ENCODE measurements at regions not wholly inside any gene's neighbourhood (a gene's known extent, or its start where the extent isn't known, plus 50 kb on each side); places are given as distances from the start of the nearest gene placed in this dataset.

GRCh38 chr12:32015036-32015435, 55.8 kb downstream of the RESF1 start:
- TF ChIP-seq EGR1 (IDR thresholded peaks at IDR 0.05; ENCODE audit: low read depth) (no peak), ZFX (IDR thresholded peaks at IDR 0.05) (no peak), CTCF (IDR thresholded peaks at IDR 0.05 in 2 of 3, conservative IDR thresholded peaks at IDR 0.05 in 1 of 3; ENCODE audit: borderline replicate concordance in 1 of 3, insufficient read depth in 1 of 3, low read depth in 2 of 3, low read length in 2 of 3) (no peak), EZH2 (IDR thresholded peaks at IDR 0.05) (no peak), POLR2A (IDR thresholded peaks at IDR 0.05; ENCODE audit: borderline replicate concordance, extremely low read depth, insufficient read depth, insufficient read length) (no peak), ZNF274 (IDR thresholded peaks at IDR 0.05; ENCODE audit: low read depth, low read length) (no peak), EZH2phosphoT487 (IDR thresholded peaks at IDR 0.05; ENCODE audit: borderline replicate concordance) (no peak), CEBPB (IDR thresholded peaks at IDR 0.05; ENCODE audit: low read depth) (no peak)
